ENCODE measurements at regions not wholly inside any gene's neighbourhood (a gene's known extent, or its start where the extent isn't known, plus 50 kb on each side); places are given as distances from the start of the nearest gene placed in this dataset.
"Not testable (repeated sequence)": the region's sequence is repeated elsewhere in the genome, so short reads cannot be mapped to it uniquely, and the experiment has no call there.

- DNase-seq (ENCODE audit: low read depth, low spot score): no peak
Observed at GRCh38 chr16:49003022-49003421, 278.6 kb downstream of the CBLN1 start.

DNA sequence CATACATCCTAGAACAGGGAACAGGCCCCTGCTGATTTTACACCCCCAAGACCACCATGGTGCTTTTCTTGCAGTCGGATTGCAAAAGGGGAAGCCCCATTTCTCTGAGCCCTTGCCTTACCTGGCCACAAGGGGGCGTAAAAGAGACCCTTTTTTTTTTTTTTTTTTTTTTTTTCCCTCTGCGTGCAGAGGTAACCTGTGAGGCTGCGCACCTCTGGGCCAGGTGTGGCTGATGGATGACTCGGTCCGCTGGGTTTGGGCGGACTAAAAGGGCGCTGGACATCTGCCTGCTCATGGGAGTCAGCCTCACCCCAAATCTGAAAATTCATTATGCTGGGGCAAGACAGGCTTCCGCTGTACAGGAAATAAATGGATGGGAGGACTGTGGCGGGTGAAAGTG lies 281.0 kb downstream of the CBLN1 start:
- no peak for DNase-seq (ENCODE audit: low read depth, low spot score)

DNA sequence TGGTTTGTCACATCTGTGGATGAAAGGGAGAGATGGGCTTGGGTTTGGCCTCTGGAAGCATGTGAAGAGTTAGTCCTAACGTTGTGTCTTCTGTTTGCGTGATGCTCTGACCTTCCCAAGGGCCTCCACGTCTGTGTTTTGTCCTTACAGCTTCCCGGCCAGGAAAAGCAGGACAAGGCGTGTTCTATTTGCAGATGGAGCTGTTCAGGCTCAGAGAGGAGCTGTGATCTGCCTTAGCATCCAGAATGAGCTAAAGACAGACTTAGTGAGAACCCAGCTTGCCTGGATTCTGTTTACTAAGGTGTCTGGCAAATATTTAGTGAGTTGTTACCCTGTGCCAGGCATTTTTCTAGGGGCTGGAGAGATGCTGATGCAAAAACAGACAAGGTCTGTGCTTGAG lies 282.1 kb downstream of the CBLN1 start:
- no peak for DNase-seq (ENCODE audit: low read depth, low spot score)

GRCh38 chr16:48999044-48999443 lies 282.6 kb downstream of the CBLN1 start:
- DNase-seq (ENCODE audit: low read depth, low spot score): no peak

DNA sequence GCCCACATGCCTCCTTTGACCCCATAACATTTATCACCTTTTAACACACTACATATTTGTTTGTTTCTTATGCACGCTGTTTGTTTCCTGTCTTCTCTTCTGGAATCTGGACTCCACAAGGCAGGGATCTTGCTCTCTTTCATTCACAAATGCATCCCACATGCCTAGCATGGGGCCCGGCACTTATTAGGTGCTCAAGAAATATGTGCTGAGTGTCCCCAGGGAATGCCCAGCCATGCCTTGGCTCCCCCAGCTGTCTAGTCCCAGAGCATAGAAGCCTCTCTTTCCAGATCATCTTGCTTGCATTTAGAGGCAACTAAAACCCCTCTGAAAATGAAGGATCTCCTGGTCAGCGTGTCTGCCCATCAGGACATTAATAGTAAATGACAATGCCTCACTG lies 283.7 kb downstream of the CBLN1 start:
- no peak for DNase-seq (ENCODE audit: low read depth, low spot score)

GRCh38 chr16:48997081-48997615 lies 284.5 kb downstream of the CBLN1 start:
- DNase-seq (ENCODE audit: low read depth, low spot score): no peak

GRCh38 chr16:48978501-48978900 lies 303.1 kb downstream of the CBLN1 start:
- no peak for DNase-seq (ENCODE audit: low read depth, low spot score)

GRCh38 chr16:48972236-48972635 lies 309.4 kb downstream of the CBLN1 start:
- no peak for DNase-seq (ENCODE audit: low read depth, low spot score)

DNA sequence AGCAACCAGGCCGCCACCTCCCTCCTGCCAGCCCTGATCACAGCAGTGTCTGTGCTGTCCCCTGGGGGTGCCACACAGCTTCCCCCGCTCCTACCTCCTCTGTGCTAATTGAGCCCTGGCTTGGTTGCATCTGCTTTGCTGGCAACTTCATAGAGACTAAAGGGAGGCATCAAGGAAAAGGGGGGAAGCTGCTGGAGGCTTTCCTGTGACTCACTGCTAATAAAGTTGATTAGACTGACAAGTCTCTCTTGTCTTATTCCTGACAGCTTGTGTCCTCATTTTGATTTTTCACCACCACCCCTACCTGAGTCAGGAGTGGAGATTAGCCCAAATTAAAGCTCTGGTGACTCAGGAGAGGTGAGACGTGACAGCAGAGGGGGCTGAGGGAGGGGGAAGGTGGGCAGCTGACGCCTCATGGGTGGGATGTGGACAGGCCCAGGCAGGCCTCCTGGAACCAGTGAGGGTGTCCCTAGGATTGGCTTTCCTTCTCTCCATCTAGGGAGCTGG lies 310.0 kb downstream of the CBLN1 start:
- no peak for DNase-seq (ENCODE audit: low read depth, low spot score)

DNA sequence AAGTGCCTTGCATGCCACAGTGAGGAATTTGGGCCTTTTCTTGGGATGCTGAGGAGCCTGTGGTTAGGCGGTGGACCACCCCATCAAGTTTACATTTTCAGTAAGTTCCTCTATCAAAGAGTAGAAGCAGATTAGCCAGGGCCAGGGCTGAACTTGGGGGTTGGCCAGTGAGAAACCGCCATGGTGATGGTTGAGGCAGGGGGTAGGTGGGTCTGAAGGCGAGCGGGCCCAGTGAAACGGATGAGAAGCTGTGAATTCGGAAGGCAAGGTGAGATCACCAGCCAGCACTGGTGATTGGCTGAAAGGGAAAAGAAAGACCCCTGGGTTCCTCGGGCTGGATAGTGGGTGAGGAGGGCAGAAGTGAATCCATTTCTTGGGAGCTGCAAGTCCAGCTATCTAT lies 311.4 kb downstream of the CBLN1 start:
- DNase-seq (ENCODE audit: low read depth, low spot score): no peak

DNA sequence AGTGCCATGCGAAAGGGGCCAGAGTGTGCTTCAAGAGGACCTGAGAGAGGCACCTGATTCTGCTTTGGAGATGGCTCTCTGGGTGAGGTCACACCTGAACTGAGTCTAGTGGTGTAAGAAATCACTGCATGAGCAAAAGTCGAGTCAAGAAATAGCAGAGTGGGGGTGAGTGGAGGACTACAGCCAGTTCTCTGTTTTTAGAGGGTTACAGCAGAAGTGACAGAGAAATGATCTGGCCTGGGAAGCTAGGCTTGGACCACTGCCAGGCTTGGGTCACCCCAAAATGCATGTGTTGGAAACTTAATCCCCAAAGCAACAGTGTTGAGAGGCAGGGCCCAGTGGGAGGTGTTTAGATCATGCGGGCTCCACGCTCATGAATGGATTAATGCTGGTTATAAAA lies 312.0 kb downstream of the CBLN1 start:
- DNase-seq (ENCODE audit: low read depth, low spot score): no peak

DNA sequence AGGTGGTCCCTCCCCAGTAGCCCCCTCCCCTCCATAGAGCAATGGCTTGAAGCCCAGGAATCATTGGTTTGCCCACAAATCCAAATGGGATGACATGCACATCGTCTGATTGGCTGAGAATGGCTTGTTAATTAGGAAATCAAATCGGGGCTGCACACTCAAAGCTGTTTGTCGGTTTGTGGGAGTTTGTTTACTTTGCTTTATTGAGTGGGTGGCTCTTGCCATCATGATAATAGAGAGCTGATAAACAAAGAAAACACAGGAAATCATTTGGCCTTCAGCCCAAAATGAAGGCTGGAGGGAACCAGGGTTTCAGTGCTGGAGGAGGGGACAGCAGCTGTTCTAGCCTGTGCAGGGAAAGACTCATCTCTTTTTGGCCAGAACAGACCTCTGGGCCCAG lies 316.3 kb downstream of the CBLN1 start:
- no peak for DNase-seq (ENCODE audit: low read depth, low spot score)

DNA sequence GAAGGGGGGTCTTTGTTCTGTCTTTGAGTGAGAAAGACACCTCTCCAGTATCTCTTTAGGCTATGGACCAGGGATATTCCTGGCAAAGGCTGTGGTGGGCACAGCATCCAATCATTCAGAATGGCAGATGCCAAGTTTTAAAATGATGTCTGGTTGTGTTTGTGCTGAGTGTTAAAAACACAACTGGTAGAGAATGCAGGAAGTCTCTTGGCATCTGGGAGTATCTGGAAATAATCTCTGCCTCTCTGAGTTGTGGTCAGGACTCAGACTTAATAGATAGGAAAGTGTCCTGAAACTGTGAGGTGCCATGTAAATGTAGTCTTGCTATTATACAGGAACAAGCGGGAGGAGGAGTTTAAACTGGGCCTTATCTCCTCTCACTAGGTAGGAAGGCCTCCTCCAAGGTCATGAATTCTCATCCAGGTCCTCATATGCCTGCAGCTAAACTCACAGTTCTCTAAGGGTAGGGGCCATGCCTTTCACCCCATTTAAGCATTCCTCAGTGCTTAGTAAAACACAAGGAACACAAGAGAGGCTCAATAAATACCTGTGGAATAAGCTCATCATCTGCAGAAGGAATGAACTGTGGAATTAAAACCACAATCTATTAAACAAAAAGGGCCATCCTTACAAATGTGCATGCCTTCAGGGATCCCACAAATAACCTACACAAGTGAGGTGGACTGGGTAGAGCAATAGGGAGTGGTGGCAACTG lies 317.6 kb downstream of the CBLN1 start:
- no peak for DNase-seq (ENCODE audit: low read depth, low spot score)

GRCh38 chr16:48963306-48963705 lies 318.3 kb downstream of the CBLN1 start:
- DNase-seq (ENCODE audit: low read depth, low spot score): no peak

- DNase-seq (ENCODE audit: low read depth, low spot score): no peak
Observed at GRCh38 chr16:48961546-48961945, 320.1 kb downstream of the CBLN1 start.

GRCh38 chr16:48960830-48961229 lies 320.8 kb downstream of the CBLN1 start:
- no peak for DNase-seq (ENCODE audit: low read depth, low spot score)

- DNase-seq (ENCODE audit: low read depth, low spot score): no peak
Observed at GRCh38 chr16:48959747-48960146, 321.9 kb downstream of the CBLN1 start.

DNA sequence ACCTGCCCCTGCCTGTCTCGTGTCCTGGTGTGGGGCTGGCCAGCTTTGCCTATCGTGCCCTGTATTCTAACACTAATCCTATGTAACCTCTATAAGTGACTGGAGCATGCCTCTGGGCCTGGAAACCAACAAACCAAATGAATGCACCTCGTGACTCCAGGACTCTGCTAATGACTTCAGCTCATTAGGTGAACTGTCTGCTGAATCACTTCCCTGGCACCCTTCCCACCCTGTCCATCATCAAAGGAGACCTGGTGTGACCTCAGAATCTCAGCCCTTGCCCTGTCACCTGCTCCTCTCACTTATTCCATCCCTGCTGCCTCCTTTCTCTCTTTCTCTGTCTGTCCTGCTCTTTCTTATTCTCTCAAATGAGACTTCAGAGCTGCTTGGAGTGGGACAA lies 322.4 kb downstream of the CBLN1 start:
- DNase-seq (ENCODE audit: low read depth, low spot score): no peak

DNA sequence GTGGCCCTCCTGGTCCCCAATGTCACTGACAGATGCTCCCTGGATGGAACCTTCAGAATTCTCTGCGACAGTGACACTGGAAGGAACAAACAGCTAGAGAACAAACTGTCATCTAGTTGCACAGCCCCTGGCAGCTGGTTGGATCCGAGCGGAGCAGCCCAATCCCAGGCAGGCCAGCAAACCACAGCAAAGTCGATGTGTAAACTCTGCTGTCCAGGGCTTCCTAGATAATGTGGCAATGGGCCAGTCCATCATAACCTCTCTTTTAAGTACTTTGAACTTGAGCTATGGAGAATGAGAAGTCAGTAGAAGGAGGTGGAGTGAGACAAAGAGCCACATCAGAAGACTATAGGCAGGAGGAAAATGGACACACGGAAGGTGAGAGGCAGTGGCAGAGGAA lies 323.0 kb downstream of the CBLN1 start:
- DNase-seq (ENCODE audit: low read depth, low spot score): no peak

- no peak for DNase-seq (ENCODE audit: low read depth, low spot score)
Observed at GRCh38 chr16:48956620-48957019, 325.0 kb downstream of the CBLN1 start.

DNA sequence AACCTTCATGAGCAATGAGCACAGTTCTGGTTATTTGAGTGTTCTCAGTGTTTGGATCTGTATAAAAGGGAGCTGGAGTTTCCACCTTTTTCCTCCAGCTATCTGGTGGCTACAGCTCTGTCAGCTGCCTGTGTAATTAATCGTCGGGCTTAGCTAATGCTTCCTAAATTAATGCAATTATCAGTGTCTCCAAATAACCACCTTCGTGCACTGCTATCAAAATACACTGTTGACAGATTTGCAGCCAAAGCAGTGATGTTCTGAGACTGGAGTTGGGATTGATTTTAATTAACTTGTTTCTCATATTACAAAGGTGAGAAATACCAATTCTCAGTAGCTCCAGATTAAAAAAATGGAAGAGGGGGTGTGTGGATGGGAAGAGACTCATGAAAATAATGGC lies 325.8 kb downstream of the CBLN1 start:
- no peak for DNase-seq (ENCODE audit: low read depth, low spot score)

DNA sequence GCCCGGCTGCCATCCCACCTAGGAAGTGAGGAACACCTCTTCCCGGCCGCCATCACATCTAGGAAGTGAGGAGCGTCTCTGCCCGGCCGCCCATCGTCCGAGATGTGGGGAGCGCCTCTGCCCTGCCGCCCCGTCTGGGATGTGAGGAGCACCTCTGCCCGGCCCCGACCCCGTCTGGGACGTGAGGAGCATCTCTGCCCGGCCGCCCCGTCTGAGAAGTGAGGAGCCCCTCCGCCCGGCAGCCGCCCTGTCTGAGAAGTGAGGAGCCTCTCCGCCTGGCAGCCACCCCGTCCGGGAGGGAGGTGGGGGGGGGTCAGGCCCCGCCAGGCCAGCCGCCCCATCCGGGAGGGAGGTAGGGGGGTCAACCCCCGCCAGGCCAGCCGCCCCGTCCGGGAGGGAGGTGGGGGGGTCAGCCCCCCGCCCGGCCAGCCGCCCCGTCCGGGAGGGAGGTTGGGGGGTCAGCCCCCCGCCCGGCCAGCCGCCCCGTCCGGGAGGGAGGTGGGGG lies 330.0 kb downstream of the CBLN1 start:
- not testable (repeated sequence) for DNase-seq (ENCODE audit: low read depth, low spot score)

DNA sequence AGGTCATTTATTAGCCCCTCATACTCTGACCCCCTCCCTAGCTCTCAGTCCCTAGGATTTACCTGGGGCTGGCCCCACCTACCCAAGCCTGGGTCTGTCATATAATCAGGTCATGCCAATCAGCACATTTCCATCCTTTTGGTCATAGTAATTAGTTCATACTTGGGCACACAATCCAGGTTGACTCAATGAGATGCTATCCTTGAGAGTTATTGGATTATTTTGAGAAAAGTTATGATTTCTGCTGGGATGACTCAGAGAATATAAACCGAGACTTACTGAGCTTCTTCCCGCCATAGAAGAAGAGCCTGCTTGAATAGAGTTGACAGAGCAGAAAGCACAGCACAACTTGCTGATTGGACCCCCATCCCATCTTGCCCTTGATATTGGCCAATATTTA lies 331.5 kb downstream of the CBLN1 start:
- DNase-seq (ENCODE audit: low read depth, low spot score): no peak

Data from iPS DF 19.7 (cell line).